ENCODE measurements at regions not wholly inside any gene's neighbourhood (a gene's known extent, or its start where the extent isn't known, plus 50 kb on each side); places are given as distances from the start of the nearest gene placed in this dataset.

DNA sequence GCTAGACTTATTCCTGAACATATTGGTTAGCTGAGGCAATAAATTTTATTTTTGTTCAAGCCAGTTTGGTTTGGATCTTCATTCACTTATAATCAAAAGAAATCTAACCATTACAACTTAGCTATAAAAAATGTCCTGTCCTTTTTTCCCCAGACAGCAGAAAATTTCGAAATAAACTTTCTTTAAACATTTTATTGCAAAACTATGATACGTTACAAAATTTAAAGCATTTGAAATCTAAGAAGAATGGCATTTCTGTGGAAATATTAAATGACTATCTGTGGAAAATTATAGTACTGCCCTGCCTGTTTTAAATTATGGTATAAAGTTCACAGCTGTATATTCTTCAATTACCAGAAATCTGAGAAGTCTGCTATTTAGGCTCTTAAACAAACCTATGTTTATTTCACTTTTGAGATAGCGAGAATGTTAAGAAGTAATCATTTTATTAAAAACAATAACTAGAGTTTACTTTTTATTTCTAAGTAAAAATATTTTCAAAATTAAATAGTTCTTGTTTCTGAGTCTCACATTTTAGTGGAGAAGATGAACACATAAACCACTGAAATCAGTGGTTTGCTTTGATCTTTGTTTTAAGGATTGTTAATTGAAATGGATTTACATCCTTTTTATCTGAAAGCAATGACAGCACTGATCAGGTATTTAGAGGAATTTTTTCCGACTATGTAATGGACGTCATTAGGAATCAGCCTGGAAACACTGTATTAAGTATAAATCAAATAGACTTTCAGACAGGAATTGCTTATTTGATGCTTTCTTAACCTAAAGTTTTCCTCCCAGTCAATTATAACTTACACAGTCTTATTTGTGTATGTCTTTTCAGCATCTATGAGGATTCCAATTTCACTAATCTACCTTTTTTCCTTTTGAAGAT is 553.7 kb downstream of the COL12A1 start:
- Histone ChIP-seq H4K20me1 (ENCODE audit: insufficient read depth) (no peaks in the 10 kb centered on the region), H3K9me2 (ENCODE audit: insufficient read depth, low read length) (no peaks in the 10 kb centered on the region), H3K4me2 (ENCODE audit: low read length) (no peak overlapping the region), H3K79me2 (replicated peaks; ENCODE audit: insufficient read depth, low read length) (no peaks in the 10 kb centered on the region), H3K9ac (ENCODE audit: low read length) (no peak overlapping the region), H3F3A (ENCODE audit: insufficient read depth, low read length, poor library complexity, severe bottlenecking) (no peaks in the 10 kb centered on the region), H3K27ac (ENCODE audit: low read length) (no peak overlapping the region), H3K9me3 (ENCODE audit: low read length) (no peaks in the 10 kb centered on the region), H2AFZ (ENCODE audit: low read depth, low read length) (no peak overlapping the region), H3K36me3 (ENCODE audit: insufficient read depth, low read length) (no peaks in the 10 kb centered on the region), H3K4me3 (ENCODE audit: low read length) (no peak overlapping the region), H3K27me3 (ENCODE audit: insufficient read depth, low read depth, low read length) (no peaks in the 10 kb centered on the region)
- no peak for TF ChIP-seq SMC3 (conservative IDR thresholded peaks at IDR 0.05; ENCODE audit: poor library complexity)
- no peak for TF ChIP-seq RAD21 (conservative IDR thresholded peaks at IDR 0.05)
- TF ChIP-seq POLR2AphosphoS5 (IDR thresholded peaks at IDR 0.05): no peak
- TF ChIP-seq CTCF (IDR thresholded peaks at IDR 0.05; ENCODE audit: poor library complexity, severe bottlenecking): no peak
- no peak for TF ChIP-seq EZH2 (IDR thresholded peaks at IDR 0.05; ENCODE audit: borderline replicate concordance, insufficient read depth, low read length, poor library complexity, severe bottlenecking)
- no peak for TF ChIP-seq EP300 (conservative IDR thresholded peaks at IDR 0.05; ENCODE audit: poor library complexity, severe bottlenecking)
- no peak for TF ChIP-seq MXI1 (conservative IDR thresholded peaks at IDR 0.05; ENCODE audit: poor library complexity, severe bottlenecking)
- TF ChIP-seq, protein P1, sequence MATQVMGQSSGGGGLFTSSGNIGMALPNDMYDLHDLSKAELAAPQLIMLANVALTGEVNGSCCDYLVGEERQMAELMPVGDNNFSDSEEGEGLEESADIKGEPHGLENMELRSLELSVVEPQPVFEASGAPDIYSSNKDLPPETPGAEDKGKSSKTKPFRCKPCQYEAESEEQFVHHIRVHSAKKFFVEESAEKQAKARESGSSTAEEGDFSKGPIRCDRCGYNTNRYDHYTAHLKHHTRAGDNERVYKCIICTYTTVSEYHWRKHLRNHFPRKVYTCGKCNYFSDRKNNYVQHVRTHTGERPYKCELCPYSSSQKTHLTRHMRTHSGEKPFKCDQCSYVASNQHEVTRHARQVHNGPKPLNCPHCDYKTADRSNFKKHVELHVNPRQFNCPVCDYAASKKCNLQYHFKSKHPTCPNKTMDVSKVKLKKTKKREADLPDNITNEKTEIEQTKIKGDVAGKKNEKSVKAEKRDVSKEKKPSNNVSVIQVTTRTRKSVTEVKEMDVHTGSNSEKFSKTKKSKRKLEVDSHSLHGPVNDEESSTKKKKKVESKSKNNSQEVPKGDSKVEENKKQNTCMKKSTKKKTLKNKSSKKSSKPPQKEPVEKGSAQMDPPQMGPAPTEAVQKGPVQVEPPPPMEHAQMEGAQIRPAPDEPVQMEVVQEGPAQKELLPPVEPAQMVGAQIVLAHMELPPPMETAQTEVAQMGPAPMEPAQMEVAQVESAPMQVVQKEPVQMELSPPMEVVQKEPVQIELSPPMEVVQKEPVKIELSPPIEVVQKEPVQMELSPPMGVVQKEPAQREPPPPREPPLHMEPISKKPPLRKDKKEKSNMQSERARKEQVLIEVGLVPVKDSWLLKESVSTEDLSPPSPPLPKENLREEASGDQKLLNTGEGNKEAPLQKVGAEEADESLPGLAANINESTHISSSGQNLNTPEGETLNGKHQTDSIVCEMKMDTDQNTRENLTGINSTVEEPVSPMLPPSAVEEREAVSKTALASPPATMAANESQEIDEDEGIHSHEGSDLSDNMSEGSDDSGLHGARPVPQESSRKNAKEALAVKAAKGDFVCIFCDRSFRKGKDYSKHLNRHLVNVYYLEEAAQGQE (IDR thresholded peaks at IDR 0.05; ENCODE audit: borderline replicate concordance): no peak
- TF ChIP-seq TAF1 (IDR thresholded peaks at IDR 0.05; ENCODE audit: low read depth): no peak

GRCh38 chr6:74650668-74651067 is 555.2 kb downstream of the COL12A1 start:
- no peaks in the 10 kb centered on the region for H3F3A ChIP-seq (ENCODE audit: insufficient read depth, low read length, poor library complexity, severe bottlenecking)
- no peaks in the 10 kb centered on the region for H3K36me3 ChIP-seq (ENCODE audit: insufficient read depth, low read length)
- H3K27me3 ChIP-seq (ENCODE audit: insufficient read depth, low read depth, low read length): no peaks in the 10 kb centered on the region
- no peaks in the 10 kb centered on the region for H3K9me3 ChIP-seq (ENCODE audit: low read length)
- H3K4me3 ChIP-seq (ENCODE audit: low read length): no peak overlapping the region
- no peak for TF ChIP-seq SMC3 (conservative IDR thresholded peaks at IDR 0.05; ENCODE audit: poor library complexity)
- H4K20me1 ChIP-seq (ENCODE audit: insufficient read depth): no peaks in the 10 kb centered on the region
- H3K27ac ChIP-seq (ENCODE audit: low read length): no peak overlapping the region
- no peak overlapping the region for H3K4me2 ChIP-seq (ENCODE audit: low read length)
- H3K79me2 ChIP-seq (replicated peaks; ENCODE audit: insufficient read depth, low read length): no peaks in the 10 kb centered on the region
- H3K9me2 ChIP-seq (ENCODE audit: insufficient read depth, low read length): no peaks in the 10 kb centered on the region
- no peak overlapping the region for H3K9ac ChIP-seq (ENCODE audit: low read length)
- H2AFZ ChIP-seq (ENCODE audit: low read depth, low read length): no peak overlapping the region

Measured in neural cell (in vitro differentiated cells).